ENCODE measurements at regions not wholly inside any gene's neighbourhood (a gene's known extent, or its start where the extent isn't known, plus 50 kb on each side); places are given as distances from the start of the nearest gene placed in this dataset.

DNA sequence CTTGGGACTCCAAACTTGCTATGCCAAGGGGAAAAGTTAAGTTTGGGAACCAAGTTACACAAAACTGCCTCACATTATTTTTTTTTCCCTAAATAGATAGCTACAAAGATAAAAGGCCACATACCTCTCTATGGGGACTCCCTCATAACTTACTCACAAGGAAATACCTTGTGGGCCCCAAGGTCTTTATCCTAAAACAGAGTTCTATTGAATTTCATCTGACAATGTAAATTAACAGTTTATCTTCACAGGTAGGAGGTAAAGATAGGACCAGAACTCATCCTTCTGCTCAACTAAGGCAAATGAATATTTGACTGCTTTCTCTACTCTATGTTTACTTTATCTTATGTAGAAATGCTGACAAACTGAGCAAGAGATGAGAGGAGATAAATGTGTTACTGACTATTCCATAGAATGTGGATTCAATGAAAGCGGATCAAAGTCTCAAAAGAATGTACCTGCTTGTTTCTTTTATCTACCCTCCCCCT is 1278.0 kb downstream of the OTOL1 start:
- Histone ChIP-seq H3K36me3 (ENCODE audit: insufficient read depth, low read length, poor library complexity, severe bottlenecking) (no peaks in the 10 kb centered on the region), H3K27me3 (replicated peaks; ENCODE audit: insufficient read depth, low read depth, low read length, poor library complexity) (no peaks in the 10 kb centered on the region), H3K4me3 (ENCODE audit: low read depth, low read length, poor library complexity, severe bottlenecking) (no peak overlapping the region), H3K9me3 (ENCODE audit: low read depth, low read length, poor library complexity, severe bottlenecking) (no peaks in the 10 kb centered on the region), H3K27ac (ENCODE audit: low read depth, low read length, poor library complexity, severe bottlenecking) (no peak overlapping the region), H3K4me1 (ENCODE audit: insufficient read depth, low read length, poor library complexity, severe bottlenecking) (peaks cover 4% of the 10 kb centered on the region)
- ChIA-PET CTCF (no interaction called here), POLR2A (ENCODE audit: low non-redundant PET) (no interaction called here)
- TF ChIP-seq EZH2 (IDR thresholded peaks at IDR 0.05; ENCODE audit: borderline replicate concordance, low read depth, low read length, poor library complexity, severe bottlenecking) (no peak), CTCF (conservative IDR thresholded peaks at IDR 0.05; ENCODE audit: low read depth, low read length) (no peak)
- no TSS peak for BruUV-seq (replicated peaks)
- DNase-seq (ENCODE audit: low spot score) = no peak
- intact Hi-C loops (cut with micrococcal nuclease; ENCODE audit: unreplicated experiment) = no loop called here

DNA sequence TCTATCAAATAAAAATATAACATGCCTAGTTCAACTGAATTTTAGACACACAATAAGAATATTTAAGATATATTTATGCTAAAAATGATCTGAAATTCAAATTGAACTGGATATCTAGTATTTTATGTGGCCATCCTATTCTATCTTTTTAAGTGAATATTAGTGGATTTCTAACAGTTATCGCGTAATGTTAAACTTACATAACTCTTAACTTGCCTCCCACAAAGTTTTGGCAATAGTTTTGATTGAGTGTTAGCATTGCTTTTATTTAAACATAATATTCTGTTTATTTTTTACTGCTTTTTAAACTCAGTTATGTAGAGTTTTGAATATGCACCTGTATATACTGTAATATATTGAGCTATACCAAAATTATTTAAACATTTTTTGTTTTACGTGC is 1279.5 kb downstream of the OTOL1 start:
- ChIA-PET CTCF (no interaction called here), POLR2A (ENCODE audit: low non-redundant PET) (no interaction called here)
- Histone ChIP-seq H3K27ac (ENCODE audit: low read depth, low read length, poor library complexity, severe bottlenecking) (no peak overlapping the region), H3K9me3 (ENCODE audit: low read depth, low read length, poor library complexity, severe bottlenecking) (no peaks in the 10 kb centered on the region), H3K4me3 (ENCODE audit: low read depth, low read length, poor library complexity, severe bottlenecking) (no peak overlapping the region), H3K36me3 (ENCODE audit: insufficient read depth, low read length, poor library complexity, severe bottlenecking) (no peaks in the 10 kb centered on the region), H3K4me1 (ENCODE audit: insufficient read depth, low read length, poor library complexity, severe bottlenecking) (peaks cover 4% of the 10 kb centered on the region), H3K27me3 (replicated peaks; ENCODE audit: insufficient read depth, low read depth, low read length, poor library complexity) (no peaks in the 10 kb centered on the region)
- intact Hi-C loops (cut with micrococcal nuclease; ENCODE audit: unreplicated experiment) = no loop called here
- TF ChIP-seq EZH2 (IDR thresholded peaks at IDR 0.05; ENCODE audit: borderline replicate concordance, low read depth, low read length, poor library complexity, severe bottlenecking) (no peak), CTCF (conservative IDR thresholded peaks at IDR 0.05; ENCODE audit: low read depth, low read length) (no peak)
- BruUV-seq (replicated peaks) = no TSS peak
- no peak for DNase-seq (ENCODE audit: low spot score)

GRCh38 chr3:162777118-162777517 is 1280.5 kb downstream of the OTOL1 start:
- Histone ChIP-seq H3K9me3 (ENCODE audit: low read depth, low read length, poor library complexity, severe bottlenecking) (no peaks in the 10 kb centered on the region), H3K4me1 (ENCODE audit: insufficient read depth, low read length, poor library complexity, severe bottlenecking) (peaks cover 4% of the 10 kb centered on the region), H3K27ac (ENCODE audit: low read depth, low read length, poor library complexity, severe bottlenecking) (no peak overlapping the region), H3K36me3 (ENCODE audit: insufficient read depth, low read length, poor library complexity, severe bottlenecking) (no peaks in the 10 kb centered on the region), H3K27me3 (replicated peaks; ENCODE audit: insufficient read depth, low read depth, low read length, poor library complexity) (no peaks in the 10 kb centered on the region), H3K4me3 (ENCODE audit: low read depth, low read length, poor library complexity, severe bottlenecking) (no peak overlapping the region)
- peak; percentile 68 for TF ChIP-seq CTCF (conservative IDR thresholded peaks at IDR 0.05; ENCODE audit: low read depth, low read length)
- TF ChIP-seq EZH2 (IDR thresholded peaks at IDR 0.05; ENCODE audit: borderline replicate concordance, low read depth, low read length, poor library complexity, severe bottlenecking) = no peak
- BruUV-seq (replicated peaks) = no TSS peak
- ChIA-PET CTCF (interaction anchor here (0.7 kb wide), 1 partner anchor 1415 kb away, joined by 3 read pairs; no protein-coding TSS in a partner anchor), POLR2A (ENCODE audit: low non-redundant PET) (no interaction called here)
- intact Hi-C loops (cut with micrococcal nuclease; ENCODE audit: unreplicated experiment) = no loop called here
- peak; percentile 68 for DNase-seq (ENCODE audit: low spot score)

All from A673 (cell line).